GM12891 (cell line): ENCODE measurements at regions not wholly inside any gene's neighbourhood (a gene's known extent, or its start where the extent isn't known, plus 50 kb on each side); places are given as distances from the start of the nearest gene placed in this dataset.

ENCODE experiments used
- PAX5 ChIP-seq: IDR thresholded peaks from 2 replicates; pipeline ENCODE4 v1.6.1; 2011; ENCODE audit warnings: low read length, moderate library complexity, mild to moderate bottlenecking; ENCODE audit not compliant: insufficient read depth, severe bottlenecking
- POLR2A ChIP-seq: IDR thresholded peaks from 2 replicates; pipeline ENCODE4 v1.6.1; 2011; ENCODE audit warnings: low read depth, low read length, control low read depth
- POLR2AphosphoS5 ChIP-seq: IDR thresholded peaks from 2 replicates; pipeline ENCODE4 v1.6.1; 2011; ENCODE audit warnings: low read depth, low read length, control low read depth
- SPI1 ChIP-seq: IDR thresholded peaks from 2 replicates; pipeline ENCODE4 v1.6.1; 2011; ENCODE audit warnings: low read depth, low read length, control low read depth
- TAF1 ChIP-seq: IDR thresholded peaks from 2 replicates; pipeline ENCODE4 v1.6.1; 2011; ENCODE audit warnings: low read depth, low read length, control low read depth

- no peak for TF ChIP-seq SPI1
- TF ChIP-seq POLR2AphosphoS5: no peak
- no peak for TF ChIP-seq TAF1
- TF ChIP-seq POLR2A: no peak
- TF ChIP-seq PAX5: no peak
These were observed 180.5 kb downstream of the PHETA1 start for GRCh38 chr12:111188436-111188835.
